K562 (cell line): ENCODE measurements at regions not wholly inside any gene's neighbourhood (a gene's known extent, or its start where the extent isn't known, plus 50 kb on each side); places are given as distances from the start of the nearest gene placed in this dataset.

ENCODE experiments used
- ATAC-seq: fragments of 200-7000 bp; cut with Tn5 transposase; 3 replicates; pipeline ENCODE4 v1.9.1; 2020; ENCODE audit warnings: moderate library complexity
- BruUV-seq: library from RNA; stranded (reverse); fragments of 400-500 nt; replicated peaks from 2 replicates; lab custom pipeline; 2021; lab: Mats Ljungman, UMichigan
- CTCF ChIA-PET: fragments of 300-600 bp; formaldehyde crosslinking; extraction: SDS; loops from one replicate; lab custom pipeline; 2021; ENCODE audit warnings: low intra/inter-chr PET ratio; lab: Yijun Ruan, JAX
- POLR2A ChIA-PET: fragments of 300-600, 350-650 bp; sonication (Branson Sonifier 250); formaldehyde crosslinking; extraction: SDS; loops from one replicate; lab custom pipeline; 2021; ENCODE audit warnings: antibody characterized with exemption, inconsistent platforms; lab: Yijun Ruan, JAX
- DNase-seq, 4 experiments: peaks; one replicate each; pipeline versions ENCODE4 v3.0.0 to v3.0.0-alpha.2; 2011 to 2018; ENCODE audit warnings: low spot score in 3 of 4, mixed read lengths in 3 of 4; ENCODE audit errors: extremely low read depth in 1 of 4
- FAIRE-seq: peaks from 2 replicates; lab custom pipeline; 2011; peaks lifted over from hg19 to GRCh38; lab: Jason Lieb, UNC
- H2AFZ ChIP-seq: 2 replicates; pipeline ENCODE4 v1.6.0; 2011; ENCODE audit warnings: low read depth, low read length, control low read depth, inconsistent platforms
- H3K27ac ChIP-seq: fragments of 200-600 bp; 3 replicates; pipeline ENCODE4 v1.8.0; 2011; ENCODE audit warnings: low read depth, mild to moderate bottlenecking, control low read depth, inconsistent platforms, low read length, moderate library complexity, mixed read lengths; ENCODE audit errors: extremely low read depth
- H3K27me3 ChIP-seq, 2 experiments: fragments of 300-600 bp in 1 of 2; 2 replicates in 1 of 2; 3 replicates in 1 of 2; pipeline versions ENCODE4 v1.6.0 to v1.8.0; 2011; ENCODE audit warnings: inconsistent platforms in 2 of 2, low read length in 2 of 2, mild to moderate bottlenecking in 1 of 2, mixed read lengths in 1 of 2, moderate library complexity in 1 of 2; ENCODE audit not compliant: control insufficient read depth in 2 of 2, insufficient read depth in 2 of 2
- H3K36me3 ChIP-seq: fragments of 300-600 bp; 3 replicates; pipeline ENCODE4 v1.8.0; 2011; ENCODE audit warnings: mild to moderate bottlenecking, low read length, inconsistent platforms; ENCODE audit not compliant: control insufficient read depth, insufficient read depth
- H3K4me1 ChIP-seq, 2 experiments: fragments of 200-600 bp in 1 of 2; replicated peaks in 1 of 2; 2 replicates in 1 of 2; 3 replicates in 1 of 2; pipeline versions ENCODE4 v1.5.1 to v1.8.0; 2011; ENCODE audit warnings: inconsistent platforms in 2 of 2, low read length in 2 of 2, mild to moderate bottlenecking in 1 of 2, mixed read lengths in 1 of 2, moderate library complexity in 1 of 2; ENCODE audit not compliant: control insufficient read depth in 2 of 2, insufficient read depth in 2 of 2
- H3K4me2 ChIP-seq: 2 replicates; pipeline ENCODE4 v1.6.1; 2011; ENCODE audit warnings: low read length, control low read depth, inconsistent platforms, mixed read lengths; ENCODE audit not compliant: insufficient read depth
- H3K4me3 ChIP-seq: fragments of 200-600 bp; sonication (generic), shearing (Covaris generic); 2 replicates; pipeline ENCODE4 v1.5.1; 2016; ENCODE audit warnings: control low read depth, inconsistent platforms
- H3K79me2 ChIP-seq: fragments of 200-600 bp; 3 replicates; pipeline ENCODE4 v1.8.0; 2011; ENCODE audit warnings: low read length, inconsistent platforms; ENCODE audit not compliant: control insufficient read depth, insufficient read depth
- H3K9ac ChIP-seq, 2 experiments: 2 replicates each; pipeline versions ENCODE4 v1.6.0 to v1.6.1; 2011; ENCODE audit warnings: low read depth in 2 of 2, low read length in 2 of 2, control low read depth in 1 of 2, inconsistent platforms in 1 of 2, mild to moderate bottlenecking in 1 of 2, mixed read lengths in 1 of 2; ENCODE audit not compliant: insufficient read depth in 1 of 2
- H3K9me1 ChIP-seq: one replicate; pipeline ENCODE4 v1.6.0; 2011; ENCODE audit warnings: inconsistent platforms, mild to moderate bottlenecking, low read length, moderate library complexity; ENCODE audit not compliant: control insufficient read depth, insufficient read depth
- H3K9me3 ChIP-seq: replicated peaks from 2 replicates; pipeline ENCODE4 v1.5.1; 2011; ENCODE audit warnings: low read depth, low read length, inconsistent platforms; ENCODE audit not compliant: control insufficient read depth, insufficient read depth
- H4K20me1 ChIP-seq: replicated peaks from 2 replicates; pipeline ENCODE4 v1.6.1; 2011; ENCODE audit warnings: low read length, inconsistent platforms, mixed read lengths; ENCODE audit not compliant: control insufficient read depth, insufficient read depth
- DEAF1 ChIP-seq: fragments of 450-650 bp; formaldehyde crosslinking; IDR thresholded peaks from 2 replicates; pipeline ENCODE4 v1.4.0; 2020; ENCODE audit warnings: mild to moderate bottlenecking, moderate library complexity
- ZNF121 ChIP-seq: sonication (generic); formaldehyde crosslinking; conservative IDR thresholded peaks from 2 replicates; pipeline ENCODE4 v1.8.0; 2022; ENCODE audit warnings: missing genetic modification reagents
- ZNF395 ChIP-seq: fragments of 200-800 bp; sonication (Bioruptor generic); IDR thresholded peaks from 2 replicates; pipeline ENCODE4 v1.6.1; 2017; ENCODE audit warnings: missing genetic modification characterization, missing compliant biosample characterization
- WGBS: fragments of 100-300 bp; shearing (Covaris generic); methylation state at CpG from one replicate; pipeline ENCODE4 v1.1.6; 2016; ENCODE audit warnings: low coverage, mixed read lengths; ENCODE audit not compliant: insufficient coverage; ENCODE audit errors: missing lambda C conversion rate; 5-methylcytosine and 5-hydroxymethylcytosine counted together
- in situ Hi-C: fragments of 300-500 bp; cut with MboI; formaldehyde crosslinking; loops from 4 replicates; pipeline ENCODE4 v1.15.0; 2018; ENCODE audit warnings: inconsistent platforms, mixed read lengths
- intact Hi-C: fragments of 100-400 bp; cut with micrococcal nuclease; formaldehyde crosslinking; loops from 2 replicates; pipeline ENCODE4 v1.14.2; 2022

- DNase-seq (no peak), FAIRE-seq (no peak), ATAC-seq (no peak)
- Histone ChIP-seq H3K9me3 (peaks cover 2% of the 10 kb centered on the region; the same call in 1 of the 2 replicates), H3K9ac (no peak overlapping the region), H3K4me3 (no peak overlapping the region), H2AFZ (no peak overlapping the region), H4K20me1 (no peaks in the 10 kb centered on the region), H3K79me2 (no peaks in the 10 kb centered on the region), H3K27ac (no peak overlapping the region), H3K36me3 (no peaks in the 10 kb centered on the region), H3K9me1 (no peaks in the 10 kb centered on the region), H3K27me3 (no peaks in the 10 kb centered on the region; a peak in 1 of 5 replicates), H3K4me2 (no peak overlapping the region), H3K4me1 (no peaks in the 10 kb centered on the region; a peak in 1 of 5 replicates)
- in situ Hi-C loops = no loop called here
- POLR2A ChIA-PET = interaction anchor here (0.5 kb wide), 1 partner anchor 422 kb away, joined by 3 read pairs; the partner anchor contains the start of gene SIX4
- intact Hi-C loops = no loop called here
- TF ChIP-seq ZNF121 (CRISPR knock-in tag) (no peak), ZNF395 (CRISPR knock-in tag) (no peak), DEAF1 (CRISPR knock-in tag) (no peak)
- 0% methylated on average over 7 of the region's 7 CpGs for WGBS
- BruUV-seq = no TSS peak
- CTCF ChIA-PET = no interaction called here
Observed at GRCh38 chr14:61145903-61146481, 135.1 kb downstream of the TMEM30B start.
